ENCODE measurements at regions not wholly inside any gene's neighbourhood (a gene's known extent, or its start where the extent isn't known, plus 50 kb on each side); places are given as distances from the start of the nearest gene placed in this dataset.
"Not testable (repeated sequence)": the region's sequence is repeated elsewhere in the genome, so short reads cannot be mapped to it uniquely, and the experiment has no call there.

DNA sequence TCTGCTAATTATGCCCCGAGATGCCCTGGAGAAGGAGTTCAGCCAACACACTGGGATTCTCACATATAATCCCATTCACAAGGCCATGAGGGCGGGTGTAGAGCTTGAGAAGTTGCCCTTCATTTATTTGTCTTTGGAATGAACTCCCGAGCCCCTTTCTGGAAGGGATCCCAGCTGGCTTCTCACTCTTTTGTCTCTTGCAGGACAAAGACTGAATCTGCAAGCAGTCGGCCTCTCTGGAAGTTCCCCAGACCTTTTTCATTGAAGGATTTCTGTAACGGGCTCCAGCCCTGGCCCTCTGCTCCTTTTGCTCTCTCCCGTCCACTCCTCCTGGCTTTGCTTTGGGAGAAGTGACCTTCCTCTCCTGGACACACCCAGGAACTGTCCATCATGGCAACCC lies 163.3 kb upstream of the SFSWAP start:
- peaks cover 2 to 4% (median 3%) of the 10 kb centered on the region in 3 donors for H3K27me3 Mint-ChIP-seq (ENCODE audit: low read depth in 3 of 3)
- no peak overlapping the region for H3K27ac Mint-ChIP-seq
- H3K4me3 Mint-ChIP-seq: no peak overlapping the region
- no peak for DNase-seq
- H3K4me1 Mint-ChIP-seq: no peaks in the 10 kb centered on the region
- H3K9me3 Mint-ChIP-seq: no peaks in the 10 kb centered on the region
- no peaks in the 10 kb centered on the region for H3K36me3 Mint-ChIP-seq

DNA sequence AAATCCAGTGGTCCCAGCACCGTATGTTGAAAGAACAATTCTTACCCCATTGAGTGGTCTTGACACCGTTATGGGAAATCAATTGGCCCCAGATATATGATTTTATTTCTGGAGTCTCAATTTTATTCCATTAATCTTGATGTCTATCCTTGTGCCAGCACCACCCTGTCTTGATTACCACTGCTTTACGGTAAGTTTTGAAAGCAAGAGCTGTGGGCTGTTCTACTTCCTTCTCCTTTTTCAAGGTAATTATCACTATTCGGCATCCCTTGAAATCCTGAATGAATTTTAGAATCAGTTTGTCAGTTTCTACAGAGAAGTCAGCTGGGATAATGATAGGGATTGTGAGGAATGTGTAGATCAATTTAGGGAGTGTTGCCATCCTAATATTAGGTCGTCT lies 160.8 kb upstream of the SFSWAP start:
- Mint-ChIP-seq H3K4me3 (no peak overlapping the region), H3K27me3 (ENCODE audit: low read depth in 3 of 3) (peaks cover 2 to 4% (median 3%) of the 10 kb centered on the region in 3 donors), H3K27ac (no peak overlapping the region), H3K36me3 (no peaks in the 10 kb centered on the region), H3K9me3 (no peaks in the 10 kb centered on the region), H3K4me1 (no peaks in the 10 kb centered on the region)
- DNase-seq: no peak

DNA sequence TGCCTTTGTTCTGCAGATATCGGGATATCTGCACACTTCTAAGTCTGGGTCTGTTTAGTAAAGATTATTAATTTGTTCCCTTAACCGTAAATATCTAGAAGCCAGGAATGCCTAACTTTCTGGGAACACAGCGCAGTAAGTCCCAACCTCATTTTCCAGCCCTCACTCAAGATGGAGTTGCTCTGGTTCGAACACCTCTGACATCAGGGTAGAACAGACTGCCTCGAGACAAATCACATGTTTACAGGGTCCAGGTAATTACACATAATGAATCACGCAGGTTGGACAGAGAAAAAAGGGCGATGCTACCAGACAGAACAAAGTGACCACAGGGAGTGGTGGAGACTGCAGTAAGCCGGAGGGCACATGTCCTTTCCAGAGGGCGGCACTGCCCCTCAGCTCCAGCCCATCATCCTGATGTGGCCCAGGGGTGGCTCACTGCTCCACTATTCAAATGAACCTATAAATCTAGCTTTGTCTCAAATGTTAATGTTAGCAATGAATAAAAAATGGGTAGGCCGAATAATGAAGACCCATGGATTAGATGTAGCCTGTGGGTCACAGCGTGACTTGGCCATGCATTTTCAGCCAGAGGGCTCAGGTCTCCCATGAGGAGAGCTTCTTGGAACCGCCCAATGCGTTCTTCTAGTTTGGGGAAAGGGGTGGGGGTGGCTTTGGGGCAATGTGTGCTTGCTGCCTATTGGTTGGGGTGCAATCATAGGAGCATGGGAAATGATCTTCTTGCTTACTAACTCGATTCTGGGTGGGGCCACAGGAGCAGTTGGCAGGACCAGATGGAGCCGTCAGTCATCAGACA lies 159.0 kb upstream of the SFSWAP start:
- no peak for DNase-seq
- no peak overlapping the region for H3K4me3 Mint-ChIP-seq
- no peaks in the 10 kb centered on the region for H3K36me3 Mint-ChIP-seq
- peaks cover 2 to 4% (median 3%) of the 10 kb centered on the region in 3 donors for H3K27me3 Mint-ChIP-seq (ENCODE audit: low read depth in 3 of 3)
- H3K27ac Mint-ChIP-seq: no peak overlapping the region
- H3K4me1 Mint-ChIP-seq: no peaks in the 10 kb centered on the region
- no peaks in the 10 kb centered on the region for H3K9me3 Mint-ChIP-seq

DNA sequence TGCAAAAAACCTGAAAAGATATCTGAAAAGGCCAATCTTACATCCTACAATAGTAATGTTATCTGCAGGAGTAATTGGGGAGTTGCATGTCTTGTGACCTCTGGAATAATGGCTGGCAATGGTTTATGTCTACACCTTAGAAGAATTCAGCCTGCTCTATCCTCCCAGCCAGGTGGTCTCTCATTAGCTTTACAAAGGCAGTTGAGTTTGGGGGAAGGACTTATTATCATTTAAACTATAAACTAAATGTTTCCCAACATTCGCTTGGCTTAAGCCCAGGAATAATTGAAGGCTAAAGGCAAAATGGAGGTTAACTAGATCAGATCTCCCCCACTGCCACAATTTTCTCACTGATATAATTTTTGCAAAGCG lies 158.4 kb upstream of the SFSWAP start:
- no peaks in the 10 kb centered on the region for H3K36me3 Mint-ChIP-seq
- no peaks in the 10 kb centered on the region for H3K9me3 Mint-ChIP-seq
- no peak overlapping the region for H3K27ac Mint-ChIP-seq
- H3K4me1 Mint-ChIP-seq: no peaks in the 10 kb centered on the region
- H3K4me3 Mint-ChIP-seq: no peak overlapping the region
- peaks cover 2 to 6% (median 4%) of the 10 kb centered on the region in 3 donors for H3K27me3 Mint-ChIP-seq (ENCODE audit: low read depth in 3 of 3)
- no peak for DNase-seq

DNA sequence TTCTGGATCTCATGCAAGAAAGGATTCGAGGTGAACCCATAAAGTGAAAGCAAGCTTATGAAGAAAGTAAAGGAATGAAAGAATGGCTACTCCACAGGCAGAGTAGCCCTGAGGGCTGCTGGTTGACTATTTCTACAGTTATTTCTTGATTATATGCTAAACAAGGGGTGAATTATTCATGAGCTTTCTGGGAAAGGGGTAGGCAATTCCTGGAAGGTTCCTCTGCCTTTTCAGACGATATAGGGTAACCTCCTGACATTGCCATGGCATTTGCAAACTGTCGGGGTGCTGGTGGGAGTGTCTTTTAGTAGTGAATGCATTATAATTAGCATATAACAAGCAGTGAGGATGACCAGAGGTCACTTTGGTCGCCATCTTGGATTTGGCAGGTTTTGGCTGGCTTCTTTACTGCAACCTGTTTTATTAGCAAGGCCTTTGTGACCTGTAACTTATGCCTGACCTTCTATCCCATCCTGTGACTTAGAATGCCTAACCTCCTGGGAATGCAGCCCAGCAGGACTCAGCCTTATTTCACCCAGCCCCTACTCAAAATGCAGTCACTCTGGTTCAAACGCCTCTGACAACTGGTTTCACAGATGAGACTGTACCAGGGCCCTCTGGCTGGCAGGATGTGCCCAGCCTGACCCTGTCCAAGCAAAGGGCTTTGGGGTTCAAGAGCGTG lies 157.7 kb upstream of the SFSWAP start:
- DNase-seq: no peak
- Mint-ChIP-seq H3K4me1 (no peaks in the 10 kb centered on the region), H3K36me3 (no peaks in the 10 kb centered on the region), H3K27ac (no peak overlapping the region), H3K27me3 (ENCODE audit: low read depth in 3 of 3) (peaks cover 2 to 6% (median 4%) of the 10 kb centered on the region in 3 donors), H3K9me3 (no peaks in the 10 kb centered on the region), H3K4me3 (no peak overlapping the region)

DNA sequence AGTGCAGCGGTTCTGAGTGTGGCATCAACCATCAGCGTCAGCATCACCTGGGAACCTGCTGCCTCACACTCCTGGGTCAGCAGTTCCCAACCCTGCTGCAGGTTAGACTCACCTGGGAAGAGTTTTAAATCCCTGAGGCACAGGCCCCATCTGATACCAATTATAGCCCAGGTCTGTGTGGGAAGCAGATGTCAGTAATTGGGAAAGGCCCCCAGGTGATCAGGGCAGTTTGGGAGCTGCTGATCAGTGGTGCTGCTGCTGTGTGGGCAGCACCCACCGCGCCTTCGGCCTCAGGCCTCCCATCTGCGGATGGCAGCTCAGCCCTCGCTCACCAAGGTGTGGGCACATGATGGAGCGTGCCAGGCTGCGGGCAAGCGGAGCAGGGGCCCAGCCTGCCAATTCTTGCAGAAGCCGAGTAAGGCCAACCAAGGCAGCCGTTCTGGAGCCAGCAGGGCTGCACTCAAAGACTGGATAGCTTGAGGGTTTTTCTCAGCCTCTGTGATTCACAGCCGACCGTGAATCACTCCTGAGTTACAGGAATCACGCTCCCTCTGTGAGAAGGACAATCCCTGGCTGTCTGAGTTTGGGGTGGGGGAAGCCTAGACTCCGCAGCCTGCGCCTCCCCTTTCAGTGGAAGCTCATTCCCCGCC lies 155.6 kb upstream of the SFSWAP start:
- H3K4me1 Mint-ChIP-seq: peaks cover 0 to 1% of the 10 kb centered on the region in 2 donors
- H3K27ac Mint-ChIP-seq: no peak overlapping the region
- H3K36me3 Mint-ChIP-seq: no peaks in the 10 kb centered on the region
- no peak for DNase-seq
- H3K4me3 Mint-ChIP-seq: no peak overlapping the region
- H3K27me3 Mint-ChIP-seq (ENCODE audit: low read depth in 3 of 3): peaks cover 0 to 6% (median 0%) of the 10 kb centered on the region in 3 donors
- no peaks in the 10 kb centered on the region for H3K9me3 Mint-ChIP-seq

DNA sequence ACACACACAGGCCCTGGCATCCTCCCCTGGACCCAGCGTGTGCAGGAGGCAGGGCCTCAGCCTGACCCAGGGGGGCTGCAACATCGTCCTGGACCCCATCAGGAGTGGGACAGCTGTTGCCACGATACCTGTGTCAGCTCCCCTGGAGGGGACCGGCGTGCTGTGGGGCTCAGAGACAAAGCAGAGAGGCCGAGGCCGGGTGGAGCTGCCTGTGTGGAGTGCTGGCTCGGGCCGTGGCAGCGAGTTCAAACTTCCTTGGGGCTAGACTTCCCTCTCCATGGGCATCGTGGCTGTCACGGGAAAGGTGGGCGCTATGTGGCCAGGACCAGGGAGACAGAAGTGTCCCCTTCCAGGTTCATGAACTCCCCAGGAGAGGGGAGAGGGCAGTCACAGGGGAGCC lies 155.0 kb upstream of the SFSWAP start:
- Mint-ChIP-seq H3K36me3 (no peaks in the 10 kb centered on the region), H3K27ac (no peak overlapping the region), H3K4me3 (no peak overlapping the region), H3K4me1 (peaks cover 0 to 1% of the 10 kb centered on the region in 2 donors), H3K9me3 (no peaks in the 10 kb centered on the region), H3K27me3 (ENCODE audit: low read depth in 3 of 3) (peaks cover 0 to 6% (median 0%) of the 10 kb centered on the region in 3 donors)
- DNase-seq: no peak

DNA sequence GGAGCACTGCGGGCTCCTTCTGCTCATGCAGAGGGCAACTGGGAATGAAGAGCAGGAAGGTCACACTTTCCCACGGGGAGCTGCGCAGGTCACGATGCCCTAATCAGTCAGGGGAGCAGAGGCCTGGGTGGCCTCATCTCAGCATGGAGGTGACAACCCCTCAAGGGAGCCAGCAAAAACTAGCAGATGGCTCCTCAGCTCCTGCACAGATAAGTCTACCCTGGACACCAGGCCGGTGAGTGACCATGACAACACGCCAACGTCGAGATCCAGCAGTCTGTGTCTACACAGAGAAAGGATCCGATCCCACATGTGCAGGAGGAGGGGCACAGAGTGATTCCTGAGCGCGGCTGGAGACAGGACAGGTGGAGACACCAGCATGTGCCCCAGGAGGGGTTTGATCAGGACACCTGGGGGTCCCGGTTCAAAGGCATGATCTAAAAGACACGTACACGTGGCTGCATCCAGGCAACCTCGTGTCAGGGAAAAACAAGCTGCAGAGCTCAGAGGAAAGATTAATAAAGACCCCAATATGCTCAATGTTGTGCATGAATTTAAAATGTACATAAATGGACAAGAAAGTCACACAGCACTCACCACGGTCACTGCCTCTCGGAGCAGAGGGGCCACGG lies 153.7 kb upstream of the SFSWAP start:
- no peaks in the 10 kb centered on the region for H3K36me3 Mint-ChIP-seq
- DNase-seq: no peak
- no peak overlapping the region for H3K27ac Mint-ChIP-seq
- H3K4me3 Mint-ChIP-seq: no peak overlapping the region
- H3K27me3 Mint-ChIP-seq (ENCODE audit: low read depth in 3 of 3): peaks cover 0 to 4% (median 0%) of the 10 kb centered on the region in 3 donors
- peaks cover 0 to 1% of the 10 kb centered on the region in 2 donors for H3K4me1 Mint-ChIP-seq
- H3K9me3 Mint-ChIP-seq: no peaks in the 10 kb centered on the region

DNA sequence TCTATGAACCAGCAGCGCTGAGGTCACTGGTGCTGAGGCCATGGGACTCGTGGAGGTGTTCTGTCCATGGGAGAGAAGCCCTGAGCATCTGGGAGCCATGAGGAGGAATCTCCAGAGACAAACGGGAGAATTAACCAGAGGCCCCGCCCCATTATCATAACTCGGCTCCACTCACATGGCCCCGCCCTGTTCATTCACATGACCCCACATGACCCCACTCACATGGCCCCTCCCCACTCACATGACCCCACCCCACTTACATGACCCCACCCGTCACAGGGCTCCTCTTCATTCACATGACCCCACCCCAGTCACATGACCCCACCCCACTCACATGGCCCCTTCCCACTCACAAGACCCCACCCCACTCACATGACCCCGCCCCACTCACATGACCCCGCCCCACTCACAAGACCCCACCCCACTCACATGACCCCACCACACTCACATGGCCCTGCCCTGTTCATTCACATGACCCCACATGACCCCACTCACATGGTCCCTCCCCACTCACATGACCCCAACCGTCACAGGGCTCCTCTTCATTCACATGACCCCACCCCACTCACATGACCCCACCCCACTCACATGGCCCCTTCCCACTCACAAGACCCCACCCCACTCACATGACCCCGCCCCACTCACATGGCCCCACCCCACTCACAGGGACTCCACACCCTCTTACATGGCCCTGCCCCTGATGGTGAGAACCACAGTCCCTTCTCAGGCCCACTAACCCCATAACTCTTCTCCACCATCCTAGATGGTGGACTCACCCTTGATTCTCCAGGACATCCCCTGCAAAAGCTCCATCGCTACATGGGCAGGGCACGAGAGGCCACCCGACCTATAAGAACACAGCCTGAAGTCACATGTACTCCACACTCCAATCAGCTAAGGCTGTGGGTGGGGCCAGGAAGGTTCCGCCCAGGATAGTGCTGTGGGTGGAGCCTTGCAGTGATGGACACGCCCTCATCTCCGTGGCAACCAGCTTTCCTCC lies 151.1 kb upstream of the SFSWAP start:
- Mint-ChIP-seq H3K4me3 (no peak overlapping the region), H3K27ac (no peak overlapping the region), H3K36me3 (no peaks in the 10 kb centered on the region), H3K9me3 (no peaks in the 10 kb centered on the region), H3K4me1 (peaks cover 0 to 1% of the 10 kb centered on the region in 2 donors), H3K27me3 (ENCODE audit: low read depth in 3 of 3) (peaks cover 0 to 3% (median 0%) of the 10 kb centered on the region in 3 donors)
- no peak for DNase-seq

DNA sequence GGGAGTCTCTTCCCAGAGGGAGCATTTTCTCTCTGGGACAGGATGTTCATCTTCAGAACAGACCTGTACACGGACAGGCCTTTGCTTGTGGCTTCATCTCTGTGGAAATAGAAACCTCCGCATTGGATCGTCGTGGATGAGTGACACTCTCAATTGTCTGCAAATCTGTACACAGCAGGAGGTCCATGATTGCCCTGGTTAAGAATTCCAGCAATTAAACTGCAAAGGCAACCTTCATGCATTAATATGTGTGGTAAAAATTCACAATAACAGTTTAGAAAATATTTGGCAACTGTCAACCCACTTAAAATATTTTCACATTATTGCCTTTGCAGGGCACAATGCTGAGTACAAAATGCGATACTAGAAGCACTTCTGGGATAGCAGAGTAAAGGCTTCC lies 149.8 kb upstream of the SFSWAP start:
- Mint-ChIP-seq H3K27ac (no peak overlapping the region), H3K36me3 (no peaks in the 10 kb centered on the region), H3K9me3 (no peaks in the 10 kb centered on the region), H3K27me3 (ENCODE audit: low read depth in 3 of 3) (peaks cover 0 to 3% (median 0%) of the 10 kb centered on the region in 3 donors), H3K4me1 (peaks cover 0 to 1% of the 10 kb centered on the region in 2 donors), H3K4me3 (no peak overlapping the region)
- no peak for DNase-seq

DNA sequence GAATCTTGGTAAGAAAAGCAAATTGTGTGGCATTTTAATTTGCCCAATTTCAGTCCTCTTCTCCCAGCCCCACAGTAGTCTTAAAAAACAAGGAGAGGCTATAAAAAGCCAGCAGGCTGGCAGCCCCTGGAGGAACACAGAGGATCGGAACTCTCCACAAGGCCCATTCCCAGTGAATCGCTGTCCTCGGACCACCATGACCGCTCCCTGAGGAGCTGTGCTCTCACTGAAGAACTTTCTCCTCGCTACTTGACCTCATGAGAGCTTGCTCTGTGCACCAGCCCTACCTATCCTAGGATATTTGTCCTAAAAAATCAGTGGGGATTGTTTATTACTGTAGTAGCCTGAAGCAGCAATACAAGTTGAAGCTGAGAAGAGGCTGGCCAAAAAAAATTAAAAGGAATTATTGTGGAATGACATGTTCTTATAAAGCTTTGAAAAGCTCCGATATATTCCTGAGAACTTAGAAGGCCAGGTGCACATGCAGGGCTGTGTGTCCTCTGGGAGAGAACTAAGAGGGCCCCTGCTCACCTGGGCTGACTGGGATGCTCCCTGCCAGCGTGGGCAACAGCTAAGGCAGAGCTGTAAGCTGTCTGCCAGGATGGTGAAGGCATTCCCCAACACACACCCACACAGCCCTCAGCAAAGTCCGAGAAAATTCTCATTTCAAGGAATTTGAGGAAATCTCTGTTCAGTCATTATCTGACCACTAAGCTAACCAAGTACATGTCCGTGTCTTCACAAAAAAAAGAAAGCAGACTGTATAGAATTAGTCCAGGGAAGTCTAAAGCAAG lies 148.8 kb upstream of the SFSWAP start:
- no peak overlapping the region for H3K27ac Mint-ChIP-seq
- peaks cover 0 to 1% of the 10 kb centered on the region in 2 donors for H3K4me1 Mint-ChIP-seq
- DNase-seq: no peak
- no peaks in the 10 kb centered on the region for H3K9me3 Mint-ChIP-seq
- H3K36me3 Mint-ChIP-seq: no peaks in the 10 kb centered on the region
- no peak overlapping the region for H3K4me3 Mint-ChIP-seq
- H3K27me3 Mint-ChIP-seq (ENCODE audit: low read depth in 3 of 3): peaks cover 0 to 2% (median 0%) of the 10 kb centered on the region in 3 donors

DNA sequence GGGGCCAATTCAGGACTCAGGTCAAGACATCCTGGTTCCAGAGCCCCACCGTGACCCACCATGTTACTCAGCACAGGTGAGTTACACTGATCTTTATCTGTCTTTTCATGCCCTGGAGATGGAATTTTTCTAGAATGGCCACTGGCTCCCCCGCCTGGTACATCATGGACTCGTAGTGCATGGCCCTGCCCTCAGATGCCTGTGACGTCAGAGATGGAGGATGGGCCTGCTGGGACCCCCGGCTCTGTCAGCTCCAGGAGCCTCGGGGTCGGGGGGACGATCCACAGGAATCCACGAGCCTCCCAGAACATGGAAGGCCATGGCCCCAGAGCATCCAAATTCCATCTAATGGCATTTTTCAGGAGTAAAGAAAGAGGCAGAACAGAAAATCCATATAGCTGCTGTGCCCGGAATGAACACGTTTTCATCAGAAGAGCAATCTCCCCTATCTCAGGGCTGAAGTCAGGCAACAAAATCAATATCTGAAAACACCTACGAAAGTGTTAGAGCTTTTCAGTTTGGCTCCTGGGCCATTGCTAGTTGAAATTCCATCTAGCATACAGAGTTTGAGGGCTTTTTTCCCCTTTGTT lies 146.7 kb upstream of the SFSWAP start:
- H3K4me1 Mint-ChIP-seq; H3K27ac Mint-ChIP-seq; H3K36me3 Mint-ChIP-seq; H3K27me3 Mint-ChIP-seq (ENCODE audit: low read depth in 3 of 3); H3K4me3 Mint-ChIP-seq; H3K9me3 Mint-ChIP-seq; DNase-seq: not testable (repeated sequence)

Data from immature natural killer cell (primary cell).